ENCODE measurements at regions not wholly inside any gene's neighbourhood (a gene's known extent, or its start where the extent isn't known, plus 50 kb on each side); places are given as distances from the start of the nearest gene placed in this dataset.

- H3K27me3 Mint-ChIP-seq (ENCODE audit: insufficient read depth): no peaks in the 10 kb centered on the region
- WGBS, 2 experiments (ENCODE audit: insufficient coverage in 1 of 2, insufficient read length in 1 of 2): 100% methylated on average over 2 of the region's 3 CpGs; no CpG with 5 or more reads in 1 of the 2 experiments
- DNase-seq: no peak
These were observed 51.8 kb upstream of the MAGEC2 start for GRCh38 chrX:142256935-142257334.

More at GRCh38 chrX:142256935-142257334, 51.8 kb upstream of the MAGEC2 start:
- H3K4me1 ChIP-seq (ENCODE audit: control insufficient read depth, insufficient read depth, low read length): no peaks in the 10 kb centered on the region
- Mint-ChIP-seq H3K4me1 (no peaks in the 10 kb centered on the region), H3K36me3 (ENCODE audit: low read depth) (no peaks in the 10 kb centered on the region), H3K9me3 (peaks cover 21% of the 10 kb centered on the region), H3K27ac (no peak overlapping the region), H3K4me3 (no peak overlapping the region)
- H3K27ac ChIP-seq (ENCODE audit: low read depth, low read length): no peak overlapping the region
- H3K27me3 ChIP-seq (ENCODE audit: control insufficient read depth, insufficient read depth, low read length, poor library complexity, severe bottlenecking): no peaks in the 10 kb centered on the region
- H3K4me3 ChIP-seq (ENCODE audit: low read length): no peak overlapping the region
- H3K9me3 ChIP-seq (ENCODE audit: control insufficient read depth, low read length): no peaks in the 10 kb centered on the region
- H3K9ac ChIP-seq (ENCODE audit: extremely low read depth, low read length, poor library complexity, severe bottlenecking): no peak overlapping the region
- TF ChIP-seq CTCF (conservative IDR thresholded peaks at IDR 0.05): no peak
- no peaks in the 10 kb centered on the region for H3K36me3 ChIP-seq (ENCODE audit: control insufficient read depth, insufficient read depth, low read length)
